ENCODE measurements at regions not wholly inside any gene's neighbourhood (a gene's known extent, or its start where the extent isn't known, plus 50 kb on each side); places are given as distances from the start of the nearest gene placed in this dataset.
"Not testable (repeated sequence)": the region's sequence is repeated elsewhere in the genome, so short reads cannot be mapped to it uniquely, and the experiment has no call there.

DNA sequence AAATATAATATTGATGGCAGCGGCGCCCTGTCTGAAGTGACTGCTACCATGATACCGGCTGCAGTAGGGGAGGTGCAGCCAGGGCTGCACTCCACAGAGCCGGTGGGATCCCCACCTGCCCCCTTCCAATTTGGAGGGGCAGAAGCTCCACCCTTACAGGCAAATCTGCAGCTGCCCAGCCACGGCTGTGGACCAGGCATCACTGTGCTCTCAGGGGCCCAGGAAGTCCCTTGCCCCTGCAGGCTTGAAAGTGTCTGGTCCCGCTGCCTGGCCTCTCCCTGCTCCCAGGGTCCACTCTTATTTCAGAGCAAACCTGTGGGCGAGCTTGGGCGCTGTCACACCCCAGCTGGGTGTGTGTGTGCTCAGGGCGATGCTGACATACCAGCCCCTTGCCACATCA is 172.7 kb upstream of the SMIM30 start:
- DNase-seq: no peak

DNA sequence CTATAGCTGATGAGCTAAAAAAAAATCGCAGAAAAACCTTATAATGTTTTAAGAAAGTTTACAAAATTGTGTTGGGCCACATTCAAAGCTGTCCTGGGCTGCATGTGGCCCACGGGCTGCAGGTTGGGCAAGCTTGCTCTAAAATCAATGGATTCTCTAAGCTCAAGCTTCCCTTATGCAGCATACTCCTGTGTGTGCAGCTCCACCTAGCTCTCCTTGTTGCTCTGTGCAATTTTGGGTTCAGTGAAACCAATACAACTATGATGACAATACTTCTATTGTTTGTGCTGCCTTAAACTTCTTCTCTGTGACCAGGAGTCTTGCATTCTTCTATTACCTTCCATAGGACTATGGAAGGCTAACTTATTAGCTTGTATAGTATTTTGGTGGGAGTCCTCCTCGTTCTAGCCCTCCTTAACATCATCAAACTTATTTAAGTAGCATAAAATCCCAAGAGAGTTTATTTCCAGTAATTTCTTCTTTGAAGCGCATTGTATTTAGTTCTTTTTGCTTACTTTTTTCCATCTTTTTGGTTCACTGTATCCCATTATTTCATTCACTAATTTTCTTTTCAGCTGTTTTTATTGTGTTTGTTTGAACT is 170.9 kb upstream of the SMIM30 start:
- no peak for DNase-seq

DNA sequence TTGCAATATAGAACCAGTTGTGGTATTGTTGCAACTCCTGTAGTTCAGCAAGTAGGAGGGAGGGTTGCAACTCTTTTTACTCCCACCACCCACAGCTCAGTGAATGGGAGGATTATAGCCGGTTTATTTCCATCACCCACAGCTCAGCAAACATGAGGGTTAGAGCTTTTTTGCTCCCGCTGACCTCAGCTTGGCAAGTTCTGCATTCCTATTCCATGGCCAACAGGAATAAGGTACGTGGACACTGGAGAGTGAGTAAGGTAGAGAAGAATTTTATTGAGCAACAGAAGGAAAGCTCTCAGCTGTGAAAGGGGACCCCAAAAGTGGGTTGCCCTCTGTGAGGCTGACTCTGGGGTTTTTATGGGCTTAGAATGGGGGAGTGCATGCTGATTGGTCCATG is 167.1 kb upstream of the SMIM30 start:
- no peak for DNase-seq

DNA sequence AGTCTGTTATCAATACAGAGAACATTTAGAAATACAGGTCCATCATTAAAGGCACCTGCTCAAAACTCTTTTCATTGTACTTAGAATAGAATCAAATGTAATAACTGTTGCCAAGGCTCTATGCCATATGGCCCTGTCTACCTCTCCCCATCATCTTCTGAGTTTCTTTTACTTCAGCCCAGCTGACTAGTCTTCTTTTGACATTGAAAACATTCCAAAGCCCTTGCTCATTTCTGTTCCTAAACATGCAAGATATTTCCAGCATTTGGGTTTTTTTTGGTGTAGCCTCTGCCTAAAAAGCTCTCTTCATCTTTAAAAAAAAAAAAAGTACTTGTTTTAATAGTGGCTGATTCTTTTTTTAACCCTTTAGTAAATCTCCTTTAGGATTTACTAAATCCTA is 165.5 kb upstream of the SMIM30 start:
- DNase-seq: peak; percentile 1

DNA sequence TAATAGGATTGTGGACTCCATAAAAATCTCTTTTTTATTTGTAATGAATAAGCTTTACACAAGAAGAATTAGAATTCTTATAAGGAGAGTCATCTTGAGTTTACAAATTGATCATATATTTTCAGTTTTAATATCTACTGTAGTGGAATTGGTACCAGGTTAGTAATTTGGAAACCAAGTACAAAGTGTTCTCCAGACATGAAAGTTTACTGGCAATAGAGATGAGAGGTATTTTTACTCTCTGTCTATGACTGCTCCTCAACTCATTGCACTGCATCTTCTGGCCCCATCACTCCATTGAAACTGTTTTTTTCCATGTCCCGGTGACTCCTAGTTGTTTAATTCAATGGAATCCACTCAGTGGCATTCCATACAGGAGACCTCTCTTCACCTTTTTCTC is 164.5 kb upstream of the SMIM30 start:
- no peak for DNase-seq

DNA sequence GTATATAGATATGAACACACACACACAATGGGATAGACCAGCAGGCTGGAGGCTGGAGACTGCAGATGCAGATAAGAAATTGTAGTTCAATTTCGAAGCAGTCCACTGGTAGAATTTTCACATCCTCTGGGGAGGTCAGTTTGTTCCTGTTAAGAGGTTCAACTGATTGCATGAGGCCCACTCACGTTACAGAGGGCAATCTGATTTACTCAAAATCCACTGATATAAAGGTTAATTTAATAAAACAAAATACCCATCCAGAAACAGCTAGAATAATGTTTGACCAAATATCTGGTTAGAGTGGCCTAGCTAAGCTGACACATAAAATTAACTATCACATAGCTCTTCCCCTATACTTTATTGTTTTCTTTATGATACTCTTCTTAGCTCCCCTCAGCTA is 162.9 kb upstream of the SMIM30 start:
- DNase-seq: no peak

DNA sequence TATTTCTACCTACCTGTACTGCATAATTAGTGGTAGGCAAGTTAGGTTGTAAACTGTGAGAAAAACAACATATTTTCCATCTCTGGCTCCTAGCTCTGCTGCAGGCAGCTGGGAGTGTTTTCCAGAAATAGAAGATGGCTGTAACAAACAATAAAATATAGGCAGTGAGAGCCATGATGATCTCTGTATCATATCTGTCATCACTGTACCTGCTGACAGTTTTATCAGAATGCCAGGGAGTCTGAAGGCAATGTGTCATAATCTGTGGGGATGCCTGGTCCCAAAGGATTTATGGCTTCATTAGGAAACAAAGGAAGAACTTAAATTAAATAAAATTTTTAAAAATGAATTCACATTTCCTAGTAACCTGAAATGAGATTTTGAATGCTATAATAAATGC is 160.9 kb upstream of the SMIM30 start:
- DNase-seq: no peak

DNA sequence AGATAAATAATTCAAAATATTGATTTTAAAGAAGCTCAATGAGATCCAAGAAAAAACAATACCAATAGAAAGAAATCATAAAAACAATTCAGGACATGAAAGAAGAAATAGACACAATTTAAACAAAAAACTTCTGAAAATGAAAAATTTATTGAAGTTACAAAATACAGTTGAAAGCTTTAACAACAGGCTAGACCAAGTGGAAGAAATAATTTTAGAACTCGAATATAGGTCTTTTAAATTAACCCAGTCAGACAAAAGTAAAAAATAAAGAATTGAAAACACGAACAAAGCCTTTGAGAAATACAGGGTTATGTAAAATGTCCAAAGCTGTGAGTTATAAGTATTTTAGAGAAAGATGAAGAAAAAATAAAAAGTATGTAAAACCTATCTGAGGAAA is 152.4 kb upstream of the SMIM30 start:
- no peak for DNase-seq

DNA sequence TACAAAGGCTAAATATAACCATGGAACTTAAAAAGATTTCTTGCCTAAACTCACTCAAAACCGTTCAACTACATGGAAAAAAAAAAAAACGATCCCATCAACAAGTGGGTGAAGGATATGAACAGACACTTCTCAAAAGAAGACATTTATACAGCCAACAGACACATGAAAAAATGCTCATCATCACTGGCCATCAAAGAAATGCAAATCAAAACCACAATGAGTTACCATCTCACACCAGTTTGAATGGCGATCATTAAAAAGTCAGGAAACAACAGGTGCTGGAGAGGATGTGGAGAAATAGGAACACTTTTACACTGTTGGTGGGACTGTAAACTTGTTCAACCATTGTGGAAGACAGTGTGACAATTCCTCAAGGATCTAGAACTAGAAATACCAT is 151.2 kb upstream of the SMIM30 start:
- DNase-seq: not testable (repeated sequence)

DNA sequence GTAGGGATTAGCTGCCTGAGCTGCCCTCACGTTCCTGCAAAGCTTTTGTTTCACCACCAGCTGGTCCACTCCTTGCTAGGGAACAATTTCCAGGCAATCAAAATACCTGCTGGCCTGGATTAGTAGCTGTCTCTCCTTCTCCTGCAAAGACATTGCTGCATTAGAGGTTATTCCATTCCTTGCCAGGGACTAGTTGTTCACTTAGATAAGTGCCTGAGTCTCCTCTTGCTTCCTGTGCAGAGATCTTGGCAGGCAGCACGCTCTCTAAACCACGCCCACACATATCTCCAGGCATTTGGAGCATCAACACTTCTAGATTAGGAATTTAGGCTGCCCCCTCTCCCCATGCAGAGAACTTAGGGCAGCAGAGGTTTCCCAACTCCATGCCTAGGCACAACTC is 150.4 kb upstream of the SMIM30 start:
- no peak for DNase-seq

DNA sequence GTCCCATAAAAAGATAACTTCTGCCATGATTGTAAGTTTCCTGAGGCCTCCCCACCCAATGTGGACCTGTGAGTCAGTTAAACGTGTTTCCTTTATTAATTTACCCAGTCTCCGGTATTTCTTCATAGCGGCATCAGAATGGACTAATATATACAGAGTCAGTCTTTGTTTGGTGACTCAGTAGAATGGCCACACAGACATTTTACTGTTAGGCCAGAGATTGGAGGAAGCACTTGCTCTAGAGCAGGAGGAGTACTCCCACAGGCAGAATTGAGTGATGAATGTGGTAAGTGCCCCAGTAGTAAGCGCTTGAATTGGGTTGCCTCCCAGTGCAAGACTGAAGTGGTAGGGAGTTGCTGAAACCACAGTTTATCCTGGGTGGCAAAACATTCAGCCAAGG is 149.5 kb upstream of the SMIM30 start:
- DNase-seq: no peak

DNA sequence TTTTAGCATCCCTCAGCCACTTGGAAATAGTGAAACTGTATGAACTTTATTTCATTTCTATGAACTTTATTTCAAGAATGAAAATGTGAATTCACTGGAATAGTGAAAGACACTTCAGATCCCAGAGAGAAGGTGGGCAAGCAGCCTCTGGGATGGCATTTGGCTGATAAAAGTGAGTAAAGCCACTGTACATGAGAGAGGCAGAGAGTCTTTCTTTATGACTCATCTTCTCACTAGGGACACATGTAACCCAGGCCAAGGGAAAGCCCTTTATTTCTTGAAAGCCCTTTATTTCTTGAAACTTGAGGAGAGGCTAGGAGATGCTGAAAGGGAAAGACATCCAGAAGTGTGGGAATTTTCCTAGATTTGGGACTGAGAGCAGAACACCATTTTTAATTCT is 148.9 kb upstream of the SMIM30 start:
- peak; percentile 17 for DNase-seq

DNA sequence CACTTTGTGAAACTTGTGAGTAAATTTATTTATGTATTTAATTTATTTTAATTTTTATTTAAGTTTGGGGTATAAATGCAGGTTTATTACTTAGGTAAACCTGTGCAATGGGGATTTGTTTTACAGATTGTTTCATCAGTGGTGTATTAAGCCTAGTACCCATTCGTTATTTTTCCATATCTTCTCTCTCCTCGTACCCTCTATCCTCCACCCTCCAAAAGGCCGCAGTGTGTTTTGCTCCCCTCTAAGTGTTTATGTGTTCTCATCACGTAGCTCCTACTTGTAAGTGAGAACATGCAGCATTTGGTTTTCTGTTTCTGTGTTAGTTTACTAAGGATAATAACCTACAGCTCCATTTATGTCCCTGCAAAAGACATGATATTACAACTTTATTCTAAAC is 145.4 kb upstream of the SMIM30 start:
- DNase-seq: no peak

DNA sequence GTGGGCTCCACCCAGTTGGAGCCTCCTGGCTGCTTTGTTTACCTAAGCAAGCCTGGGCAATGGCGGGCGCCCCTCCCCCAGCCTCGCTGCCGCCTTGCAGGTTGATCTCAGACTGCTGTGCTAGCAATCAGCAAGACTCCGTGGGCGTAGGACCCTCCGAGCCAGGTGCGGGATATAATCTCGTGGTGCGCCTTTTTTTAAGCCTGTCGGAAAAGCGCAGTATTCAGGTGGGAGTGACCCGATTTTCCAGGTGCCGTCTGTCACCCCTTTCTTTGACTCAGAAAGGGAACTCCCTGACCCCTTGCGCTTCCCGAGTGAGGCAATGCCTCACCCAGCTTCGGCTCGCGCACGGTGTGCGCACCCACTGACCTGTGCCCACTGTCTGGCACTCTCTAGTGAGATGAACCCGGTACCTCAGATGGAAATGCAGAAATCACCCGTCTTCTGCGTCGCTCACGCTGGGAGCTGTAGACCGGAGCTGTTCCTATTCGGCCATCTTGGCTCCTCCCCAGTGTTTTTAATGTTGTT is 144.9 kb upstream of the SMIM30 start:
- not testable (repeated sequence) for DNase-seq

DNA sequence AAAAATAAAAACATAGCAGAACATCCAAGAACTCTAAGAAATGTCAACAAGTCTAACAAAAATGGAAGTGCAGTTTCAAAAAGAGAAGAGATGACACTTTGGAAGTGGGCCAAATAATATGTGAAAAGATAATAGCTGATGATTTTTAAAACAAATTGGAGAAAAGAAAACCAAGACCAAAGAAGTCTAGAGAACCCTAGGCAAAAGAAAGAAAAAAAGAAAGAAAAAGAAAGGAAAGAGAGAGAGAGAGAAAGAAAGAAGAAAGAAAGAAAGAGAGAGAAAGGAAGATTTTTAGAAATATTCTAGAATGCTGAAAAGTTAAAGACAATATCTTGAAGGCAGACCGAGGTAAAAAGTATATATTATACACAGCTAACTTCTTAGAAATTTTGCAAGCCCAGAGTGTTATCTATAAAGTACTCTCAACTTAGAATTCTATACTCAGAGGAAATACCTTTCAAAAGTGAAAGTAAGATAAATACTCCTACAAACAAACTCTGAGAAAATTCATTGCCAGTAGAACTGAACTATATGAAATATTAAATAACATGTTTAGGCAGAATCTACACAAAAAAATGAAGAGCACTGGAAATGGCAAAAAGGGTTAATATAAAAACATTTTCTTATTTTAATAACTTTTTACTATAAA is 138.7 kb upstream of the SMIM30 start:
- DNase-seq: no peak

DNA sequence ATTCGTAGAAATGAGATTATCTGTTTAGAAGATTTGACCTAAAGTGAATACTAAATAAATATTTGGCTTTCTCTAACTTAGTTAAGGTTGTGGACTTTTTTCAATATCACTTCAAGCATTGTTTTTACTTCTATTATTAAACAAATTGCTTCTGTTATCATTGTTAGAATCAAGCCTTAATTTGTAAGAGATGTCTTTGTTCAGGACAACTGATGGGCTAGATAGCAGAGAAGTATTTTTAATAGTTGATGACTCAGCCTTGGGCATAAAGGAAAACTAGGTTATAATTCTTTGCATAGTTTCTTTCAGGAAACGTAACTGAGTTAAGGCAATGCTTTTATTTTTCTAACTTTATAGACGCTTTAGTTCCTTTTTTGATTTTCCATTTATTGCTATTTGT is 128.8 kb upstream of the SMIM30 start:
- DNase-seq: no peak

DNA sequence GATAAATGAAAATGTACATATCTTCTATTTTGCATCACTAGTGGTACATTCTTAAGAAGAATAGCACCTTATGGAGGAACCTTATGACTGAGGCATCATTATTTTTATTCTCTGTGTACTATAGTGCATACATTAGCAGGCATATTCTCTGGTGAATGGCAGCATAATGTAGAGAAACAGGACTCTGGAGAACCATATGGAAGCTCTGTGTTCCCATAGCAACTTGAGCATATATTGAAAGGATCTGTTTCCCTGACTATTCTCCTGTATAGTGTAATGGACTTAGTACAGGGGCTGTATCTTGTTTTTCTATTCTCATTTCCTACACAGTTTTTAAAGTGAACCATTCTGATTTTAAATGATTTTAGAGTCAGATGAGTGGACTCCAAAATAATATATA is 128.4 kb upstream of the SMIM30 start:
- DNase-seq: no peak

DNA sequence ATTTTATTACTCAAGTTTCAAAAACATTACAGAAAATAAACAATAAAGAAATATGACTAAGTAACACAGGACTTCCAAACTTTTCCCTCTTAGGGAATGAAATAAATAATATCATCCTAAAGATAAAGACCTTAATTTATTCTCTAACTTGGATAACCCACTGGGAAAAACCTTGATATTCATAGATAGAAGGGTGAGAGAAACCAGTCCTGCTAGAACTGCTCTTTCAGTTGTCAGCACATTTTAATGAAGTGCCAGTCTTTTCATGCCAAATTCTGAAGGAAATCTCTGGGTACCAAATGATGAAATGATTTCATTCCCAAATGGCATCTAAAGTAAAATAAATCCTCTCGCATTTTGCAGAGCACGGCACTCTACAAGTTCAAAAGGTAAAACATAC is 114.5 kb upstream of the SMIM30 start:
- DNase-seq: no peak

DNA sequence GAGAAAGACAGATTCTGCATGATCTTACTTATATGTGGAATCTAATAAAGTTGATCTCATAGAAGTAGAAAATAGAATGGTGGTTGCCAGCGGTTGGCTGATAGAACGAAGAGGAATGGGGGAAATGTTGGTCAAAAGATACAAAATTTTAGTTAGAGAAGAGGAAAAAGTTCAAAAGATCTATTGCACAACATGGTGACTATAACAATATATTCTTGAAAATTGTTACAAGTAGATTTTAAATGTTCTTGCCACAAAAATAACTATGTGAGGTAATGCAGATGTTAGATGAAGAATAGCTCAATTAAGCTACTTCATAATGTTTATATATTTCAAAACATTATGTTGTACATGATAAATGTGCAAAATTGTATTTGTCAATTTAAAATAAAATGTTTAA is 112.3 kb upstream of the SMIM30 start:
- DNase-seq: no peak

DNA sequence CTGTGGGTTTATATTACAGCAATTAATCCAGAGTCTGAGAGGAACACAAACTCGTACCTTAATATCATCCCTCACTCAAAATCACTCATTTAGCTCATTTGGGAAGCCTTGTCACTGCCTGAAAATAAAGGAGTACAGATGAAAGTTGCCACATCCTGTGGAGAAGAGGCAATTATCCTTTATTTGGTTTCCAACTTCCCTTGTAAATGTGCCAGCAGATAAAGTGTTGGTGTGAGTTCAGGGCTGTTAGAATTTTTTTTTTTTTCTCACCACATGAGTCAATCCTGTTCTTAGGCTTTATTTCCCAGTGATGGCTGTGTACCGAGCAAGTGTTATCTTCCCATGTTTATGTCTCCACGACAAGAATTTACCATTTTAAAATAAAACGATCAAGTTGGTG is 99.0 kb upstream of the SMIM30 start:
- DNase-seq: no peak

DNA sequence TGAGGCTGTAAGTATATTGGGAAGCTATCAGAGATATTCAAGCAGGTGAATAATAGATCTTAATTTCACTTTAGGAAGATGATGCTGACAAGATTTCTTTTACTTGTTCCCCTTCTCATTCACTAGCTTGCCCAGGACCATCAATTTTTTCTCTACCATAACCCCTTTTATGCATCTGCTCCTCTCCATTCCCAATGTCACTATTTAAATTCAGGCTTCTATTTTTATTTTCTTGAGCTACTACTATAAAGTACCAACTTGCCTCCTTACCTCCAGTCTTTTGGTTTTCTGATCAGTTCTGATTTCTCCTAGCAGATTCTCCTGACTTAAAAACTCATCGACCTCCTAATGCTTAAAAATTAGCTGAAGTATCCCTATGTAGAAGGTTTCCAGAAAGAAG is 97.7 kb upstream of the SMIM30 start:
- DNase-seq: no peak

DNA sequence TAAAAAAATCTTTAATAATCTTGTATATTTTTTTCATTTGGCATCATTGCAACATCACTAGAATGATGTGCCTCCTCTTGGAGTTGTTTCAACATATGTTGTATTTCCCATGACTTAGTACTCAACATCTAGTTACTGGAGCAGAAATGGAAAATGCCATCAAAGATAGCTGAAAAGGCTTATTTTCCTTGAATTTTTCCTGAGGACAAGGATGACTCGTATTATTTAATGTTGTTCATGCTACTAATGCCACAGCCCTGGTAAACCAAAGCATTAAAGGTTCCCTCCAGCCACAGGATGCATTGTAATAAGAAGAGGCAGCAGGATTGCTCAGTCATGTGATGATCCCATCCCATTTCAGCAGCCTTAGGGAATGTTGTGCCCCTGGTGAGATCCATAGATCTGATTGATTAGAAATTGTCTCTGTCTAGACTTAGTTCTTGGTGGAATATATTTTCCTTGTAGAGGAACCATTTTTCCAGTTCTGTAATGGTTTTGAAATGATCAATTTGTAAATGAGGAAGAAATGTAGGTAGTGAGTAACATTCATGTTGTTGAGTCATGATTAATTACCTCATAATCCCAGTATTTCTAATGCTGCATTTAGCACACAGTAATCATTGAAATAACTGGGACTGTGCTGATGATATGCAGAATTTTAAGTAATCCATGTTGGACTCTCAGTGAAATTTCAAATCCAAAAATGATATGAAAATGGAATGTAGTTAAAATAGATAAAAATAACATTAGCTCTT is 91.3 kb upstream of the SMIM30 start:
- no peak for DNase-seq

DNA sequence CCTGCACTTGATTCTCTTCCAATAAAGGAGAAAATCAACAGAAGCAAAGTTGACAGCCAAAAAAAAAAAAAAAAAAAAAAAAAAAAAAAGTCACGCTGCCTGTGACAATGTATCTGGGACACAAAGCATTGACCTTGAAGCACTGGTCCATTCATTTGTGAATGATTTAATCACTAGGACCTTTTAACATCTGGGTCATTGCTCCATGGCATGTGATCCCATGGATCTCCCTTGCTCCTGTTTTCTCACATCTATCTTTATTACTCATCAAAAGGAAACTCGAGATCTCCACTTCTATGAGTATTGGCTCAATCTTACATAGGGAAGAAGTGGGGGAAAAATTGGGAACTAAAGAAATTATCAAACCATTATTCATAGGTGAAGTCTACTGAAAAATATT is 89.6 kb upstream of the SMIM30 start:
- no peak for DNase-seq

DNA sequence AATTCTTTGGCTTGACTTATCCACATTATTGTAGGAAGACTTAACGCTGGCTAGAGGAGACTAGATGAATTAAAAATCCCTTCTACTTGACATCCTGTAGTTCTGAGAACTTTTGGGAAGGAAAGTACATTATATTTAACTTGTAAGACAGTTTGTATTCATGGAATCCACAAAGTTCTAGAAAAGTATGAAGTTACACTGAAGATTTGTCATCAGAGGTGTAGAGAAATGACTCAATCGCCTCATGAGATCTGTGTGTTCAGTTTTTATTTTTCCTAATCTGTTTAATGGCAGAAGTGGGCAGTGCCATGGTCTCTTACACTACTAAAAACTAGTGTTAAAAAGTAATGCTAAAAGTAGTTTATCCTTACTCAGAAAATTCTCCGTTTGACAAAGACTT is 89.1 kb upstream of the SMIM30 start:
- DNase-seq: no peak
